ENCODE measurements at regions not wholly inside any gene's neighbourhood (a gene's known extent, or its start where the extent isn't known, plus 50 kb on each side); places are given as distances from the start of the nearest gene placed in this dataset.
A peak's percentile ranks its signal among the peaks of the same experiment; 100 is the strongest.

GRCh38 chr21:25400427-25400826, 206.9 kb downstream of the MRPL39 start:
- no peaks in the 10 kb centered on the region for H3K27me3 ChIP-seq (replicated peaks)
- no peak for DNase-seq (ENCODE audit: low read depth in 1 of 2, low spot score in 2 of 2)
- no peaks in the 10 kb centered on the region for H3K4me1 ChIP-seq (replicated peaks)
- H3K36me3 ChIP-seq: no peaks in the 10 kb centered on the region
- no peak overlapping the region for H3K27ac ChIP-seq
- no peak overlapping the region for H3K4me3 ChIP-seq
- no peaks in the 10 kb centered on the region for H3K9me3 ChIP-seq (replicated peaks)

DNA sequence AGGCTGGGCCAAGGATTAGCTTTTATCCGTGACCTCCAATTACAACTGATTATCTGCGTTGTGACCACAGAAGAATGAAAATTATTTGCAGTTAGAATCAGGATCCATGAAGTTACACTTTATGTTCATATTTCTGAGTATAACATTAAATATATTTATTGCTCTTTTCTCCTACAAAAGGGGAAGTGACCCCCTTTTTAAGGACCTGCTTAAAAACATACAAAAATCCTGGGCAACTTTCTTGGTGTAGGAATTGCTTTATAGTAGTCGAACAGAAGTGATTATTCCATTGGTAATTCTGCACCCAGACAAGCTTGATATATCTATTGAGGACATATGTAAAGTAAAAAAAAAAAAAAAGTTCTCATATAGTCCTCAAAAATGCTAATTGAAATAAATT, 208.7 kb downstream of the MRPL39 start:
- Histone ChIP-seq H3K4me3 (no peak overlapping the region), H3K4me1 (replicated peaks) (no peaks in the 10 kb centered on the region), H3K9me3 (replicated peaks) (no peaks in the 10 kb centered on the region), H3K27me3 (replicated peaks) (no peaks in the 10 kb centered on the region), H3K27ac (no peak overlapping the region), H3K36me3 (no peaks in the 10 kb centered on the region)
- DNase-seq (ENCODE audit: low read depth in 1 of 2, low spot score in 2 of 2): no peak

- no peak for DNase-seq (ENCODE audit: low read depth in 1 of 2, low spot score in 2 of 2)
Observed at GRCh38 chr21:25396135-25396711, 211.1 kb downstream of the MRPL39 start.

DNA sequence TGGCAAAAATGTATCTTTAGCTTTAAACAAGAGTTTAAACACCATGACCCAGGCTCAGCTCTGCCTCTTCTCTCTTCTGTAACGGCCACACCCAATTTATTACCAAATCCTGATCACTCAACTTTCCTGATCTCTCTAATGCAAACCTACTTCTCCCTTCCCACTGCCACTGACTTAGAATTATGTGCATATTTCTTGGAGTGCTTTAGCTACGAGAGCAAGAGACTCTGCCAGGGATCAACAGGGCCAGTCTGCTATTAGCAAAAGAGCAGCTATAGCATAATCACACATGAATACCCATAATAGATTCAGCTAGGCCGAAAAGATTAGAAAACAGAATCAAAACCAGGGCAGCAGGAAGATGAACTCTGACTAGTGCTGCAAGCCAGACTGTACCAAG, 215.5 kb downstream of the MRPL39 start:
- no peak overlapping the region for H3K27ac ChIP-seq
- no peak for DNase-seq (ENCODE audit: low read depth in 1 of 2, low spot score in 2 of 2)
- no peak overlapping the region for H3K4me3 ChIP-seq
- no peaks in the 10 kb centered on the region for H3K27me3 ChIP-seq (replicated peaks)
- no peaks in the 10 kb centered on the region for H3K9me3 ChIP-seq (replicated peaks)
- no peaks in the 10 kb centered on the region for H3K4me1 ChIP-seq (replicated peaks)
- H3K36me3 ChIP-seq: no peaks in the 10 kb centered on the region

More at GRCh38 chr21:25396135-25396711, 211.1 kb downstream of the MRPL39 start:
- Histone ChIP-seq H3K36me3 (no peaks in the 10 kb centered on the region), H3K27ac (no peak overlapping the region), H3K9me3 (replicated peaks) (no peaks in the 10 kb centered on the region), H3K4me3 (no peak overlapping the region), H3K27me3 (replicated peaks) (no peaks in the 10 kb centered on the region), H3K4me1 (replicated peaks) (no peaks in the 10 kb centered on the region)

- no peaks in the 10 kb centered on the region; the same call in 1 of the 2 replicates for H3K36me3 ChIP-seq
- H3K4me1 ChIP-seq (replicated peaks): no peaks in the 10 kb centered on the region
- H3K9me3 ChIP-seq (replicated peaks): no peaks in the 10 kb centered on the region
- no peaks in the 10 kb centered on the region for H3K27me3 ChIP-seq (replicated peaks)
- no peak overlapping the region for H3K27ac ChIP-seq
- DNase-seq (ENCODE audit: low read depth in 1 of 2, low spot score in 2 of 2): no peak
- no peak overlapping the region for H3K4me3 ChIP-seq
Observed at GRCh38 chr21:25390701-25391100, 216.6 kb downstream of the MRPL39 start.

DNA sequence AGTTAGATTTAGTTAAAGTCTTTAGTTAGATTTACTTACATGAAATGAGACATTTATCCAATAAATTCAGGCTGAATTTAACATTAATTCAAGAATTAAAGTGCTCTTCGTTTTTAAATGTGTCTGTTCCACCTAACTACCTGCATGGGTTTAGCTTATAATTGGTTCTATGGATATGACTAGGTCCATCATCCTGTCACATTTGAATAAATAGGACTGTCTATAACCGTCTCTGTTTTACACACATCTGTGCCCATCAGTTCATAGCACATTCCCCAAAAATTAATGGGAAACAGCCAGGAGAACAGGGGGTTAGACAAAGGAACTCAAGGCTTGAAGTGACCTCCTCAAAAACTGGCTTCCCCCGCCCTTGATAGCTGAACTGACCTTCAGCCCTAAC, 219.6 kb downstream of the MRPL39 start:
- no peaks in the 10 kb centered on the region for H3K4me1 ChIP-seq (replicated peaks)
- H3K9me3 ChIP-seq (replicated peaks): no peaks in the 10 kb centered on the region
- DNase-seq (ENCODE audit: low read depth in 1 of 2, low spot score in 2 of 2): no peak
- no peak overlapping the region for H3K4me3 ChIP-seq
- peaks cover 6% of the 10 kb centered on the region; the same call in 1 of the 2 replicates for H3K36me3 ChIP-seq
- no peak overlapping the region for H3K27ac ChIP-seq
- no peaks in the 10 kb centered on the region for H3K27me3 ChIP-seq (replicated peaks)

GRCh38 chr21:25385911-25386474, 221.3 kb downstream of the MRPL39 start:
- Histone ChIP-seq H3K27me3 (replicated peaks) (no peaks in the 10 kb centered on the region), H3K4me3 (no peak overlapping the region), H3K4me1 (replicated peaks) (no peaks in the 10 kb centered on the region), H3K27ac (no peak overlapping the region), H3K9me3 (replicated peaks) (no peaks in the 10 kb centered on the region), H3K36me3 (peaks cover 8% of the 10 kb centered on the region; the same call in 1 of the 2 replicates)
- peak in 1 of 2 experiments; percentile 43 for DNase-seq (ENCODE audit: low read depth in 1 of 2, low spot score in 2 of 2)

GRCh38 chr21:25385341-25385740, 221.9 kb downstream of the MRPL39 start:
- Histone ChIP-seq H3K27me3 (replicated peaks) (no peaks in the 10 kb centered on the region), H3K36me3 (peaks cover 8% of the 10 kb centered on the region; the same call in 1 of the 2 replicates), H3K4me1 (replicated peaks) (no peaks in the 10 kb centered on the region), H3K4me3 (no peak overlapping the region), H3K9me3 (replicated peaks) (no peaks in the 10 kb centered on the region), H3K27ac (no peak overlapping the region)
- DNase-seq (ENCODE audit: low read depth in 1 of 2, low spot score in 2 of 2): no peak

- Histone ChIP-seq H3K9me3 (replicated peaks) (no peaks in the 10 kb centered on the region), H3K36me3 (peaks cover 8% of the 10 kb centered on the region; the same call in 1 of the 2 replicates), H3K4me3 (no peak overlapping the region), H3K27me3 (replicated peaks) (no peaks in the 10 kb centered on the region), H3K4me1 (replicated peaks) (no peaks in the 10 kb centered on the region), H3K27ac (no peak overlapping the region)
- no peak for DNase-seq (ENCODE audit: low read depth in 1 of 2, low spot score in 2 of 2)
Observed at GRCh38 chr21:25384782-25385181, 222.5 kb downstream of the MRPL39 start.

DNA sequence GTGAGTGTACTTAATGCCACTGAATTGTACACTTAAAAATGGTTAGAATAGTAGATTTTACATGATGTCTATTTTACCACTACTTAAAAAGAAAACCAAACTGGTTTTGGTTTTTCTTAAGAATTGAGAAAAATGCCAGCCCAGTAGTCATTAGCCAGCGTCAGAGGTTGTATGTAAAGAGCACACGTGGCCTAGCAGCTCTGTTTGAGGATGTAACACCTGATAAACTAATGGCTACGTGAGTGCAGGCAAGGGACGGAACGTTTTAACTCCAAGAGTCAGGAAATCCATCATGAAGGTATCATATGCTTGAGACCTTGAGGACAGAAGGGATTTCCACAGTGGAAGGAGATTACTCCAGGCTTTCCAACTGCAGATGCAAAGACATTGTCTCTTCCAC, 223.7 kb downstream of the MRPL39 start:
- no peaks in the 10 kb centered on the region for H3K27me3 ChIP-seq (replicated peaks)
- H3K4me1 ChIP-seq (replicated peaks): no peaks in the 10 kb centered on the region
- H3K27ac ChIP-seq: no peak overlapping the region
- no peak for DNase-seq (ENCODE audit: low read depth in 1 of 2, low spot score in 2 of 2)
- peaks cover 8% of the 10 kb centered on the region; the same call in 1 of the 2 replicates for H3K36me3 ChIP-seq
- no peaks in the 10 kb centered on the region for H3K9me3 ChIP-seq (replicated peaks)
- no peak overlapping the region for H3K4me3 ChIP-seq

DNA sequence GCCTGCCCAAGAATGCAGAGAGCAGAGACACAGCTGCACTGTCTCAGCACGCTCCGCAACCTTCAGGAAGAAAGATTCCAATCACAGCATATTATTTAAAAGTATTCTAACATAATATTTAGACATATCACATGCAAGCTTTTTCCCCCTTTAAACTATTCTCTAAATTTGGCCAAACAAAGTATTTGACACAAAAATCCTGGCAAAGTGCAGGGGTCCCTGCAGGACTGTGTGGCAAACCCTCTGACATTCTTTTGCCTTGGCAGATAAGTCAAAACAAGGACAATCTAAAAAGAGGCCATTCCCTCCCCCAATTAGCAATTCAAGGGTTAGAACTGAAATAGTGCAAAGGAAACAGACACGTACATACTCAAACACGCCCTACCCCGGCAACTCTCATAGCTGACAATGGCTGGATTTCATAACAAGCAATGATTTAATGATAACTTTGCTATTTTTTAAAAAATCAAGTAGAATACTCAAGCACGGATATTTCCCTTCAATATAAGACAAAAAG, 225.3 kb downstream of the MRPL39 start:
- DNase-seq (ENCODE audit: low read depth in 1 of 2, low spot score in 2 of 2): no peak
- Histone ChIP-seq H3K27me3 (replicated peaks) (no peaks in the 10 kb centered on the region), H3K36me3 (peaks cover 11% of the 10 kb centered on the region; the same call in 1 of the 2 replicates), H3K9me3 (replicated peaks) (peaks cover 7% of the 10 kb centered on the region; the same call in 1 of the 2 replicates), H3K4me1 (replicated peaks) (no peaks in the 10 kb centered on the region), H3K27ac (no peak overlapping the region), H3K4me3 (no peak overlapping the region)

DNA sequence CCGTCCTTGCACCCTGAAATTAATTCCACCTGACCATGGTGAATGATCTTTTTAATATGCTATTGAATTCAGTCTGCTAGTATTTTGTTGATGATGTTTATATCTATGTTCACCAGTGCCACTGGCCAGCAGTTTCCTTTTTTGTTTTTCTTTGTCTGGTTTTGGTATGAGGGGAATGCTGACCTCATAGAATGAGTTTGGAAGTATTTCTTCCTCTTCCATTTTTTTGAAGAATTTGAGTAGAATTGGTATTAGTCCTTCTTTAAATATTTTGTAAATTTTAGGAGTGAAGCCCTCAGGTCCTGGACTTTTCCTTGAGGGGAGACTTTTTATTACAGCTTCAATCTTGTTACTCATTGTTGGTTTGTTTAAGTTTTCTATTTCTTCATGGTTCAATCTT, 231.6 kb downstream of the MRPL39 start:
- peak overlapping the region; percentile 18 for H3K4me3 ChIP-seq

DNA sequence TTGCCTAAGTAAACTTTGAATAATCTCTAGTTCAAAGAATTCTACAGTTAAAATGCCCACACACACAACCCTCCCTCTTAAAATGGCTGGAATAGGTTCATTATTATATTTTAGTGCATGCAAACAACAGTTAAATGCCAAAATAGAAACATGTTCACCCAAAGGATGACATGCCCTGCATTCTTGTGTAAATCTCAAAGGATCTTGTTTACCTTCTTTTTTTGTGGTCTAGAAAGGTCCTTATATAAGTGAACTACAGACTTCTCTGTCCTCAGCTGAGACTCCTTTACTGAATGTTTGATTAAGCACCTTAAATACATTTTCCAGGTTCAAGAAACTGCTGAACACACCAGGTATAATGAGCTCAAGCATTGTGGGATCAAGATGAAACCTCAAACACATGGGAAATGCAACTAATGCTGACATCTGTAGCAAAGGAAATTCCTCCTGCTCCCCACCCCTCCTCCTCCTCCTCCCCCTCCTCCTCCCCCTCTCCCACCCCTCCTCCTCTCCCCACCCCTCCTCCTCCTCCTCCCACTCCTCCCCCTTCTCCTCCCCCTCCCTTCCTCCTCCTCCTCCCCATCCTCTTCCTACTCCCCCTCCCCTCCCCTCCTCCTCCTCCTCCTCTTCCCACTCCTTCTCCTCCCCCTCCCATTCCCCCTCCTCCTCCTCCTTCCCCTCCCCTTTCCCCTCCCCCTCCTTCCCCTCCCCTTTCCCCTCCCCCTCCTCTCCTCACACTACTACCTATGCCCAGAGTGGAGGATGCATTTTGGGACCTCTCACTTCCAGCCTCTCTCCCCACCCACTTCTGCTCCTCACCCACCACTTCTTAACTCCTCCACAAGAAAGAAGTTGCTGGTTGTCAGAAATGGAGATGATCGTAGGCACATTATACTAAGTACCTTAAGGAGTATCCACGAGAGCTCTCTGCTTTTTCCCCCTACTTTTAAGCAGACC, 233.9 kb downstream of the MRPL39 start:
- Histone ChIP-seq H3K4me1 (replicated peaks) (peaks cover 78% of the 10 kb centered on the region), H3K36me3 (0 out of 2 replicates have a peak, but pooled peaks cover 3% of the 10 kb centered on the region), H3K27ac (peak overlapping the region; percentile 78), H3K4me3 (no peak overlapping the region), H3K27me3 (replicated peaks) (no peaks in the 10 kb centered on the region), H3K9me3 (replicated peaks) (peaks cover 7% of the 10 kb centered on the region; the same call in 1 of the 2 replicates)
- DNase-seq (ENCODE audit: low read depth in 1 of 2, low spot score in 2 of 2): peak; percentile 48 to 77

More for the DNA sequence above, 231.6 kb downstream of the MRPL39 start:
- Histone ChIP-seq H3K27me3 (replicated peaks) (no peaks in the 10 kb centered on the region), H3K36me3 (0 out of 2 replicates have a peak, but pooled peaks cover 3% of the 10 kb centered on the region), H3K9me3 (replicated peaks) (peaks cover 7% of the 10 kb centered on the region; the same call in 1 of the 2 replicates), H3K4me1 (replicated peaks) (peaks cover 56% of the 10 kb centered on the region), H3K27ac (peak overlapping the region; percentile 77)
- peak in 1 of 2 experiments; percentile 74 for DNase-seq (ENCODE audit: low read depth in 1 of 2, low spot score in 2 of 2)

Data from SJSA1 (cell line).